Common myeloid progenitor, CD34-positive (primary cell): ENCODE measurements at regions not wholly inside any gene's neighbourhood (a gene's known extent, or its start where the extent isn't known, plus 50 kb on each side); places are given as distances from the start of the nearest gene placed in this dataset.

Source experiments
- CTCF ChIA-PET: fragments of 350-600 bp; sonication (Branson Sonifier 250); formaldehyde crosslinking; loops from one replicate; lab custom pipeline; 2021; ENCODE audit warnings: antibody characterized with exemption; lab: Charles Lee
- POLR2A ChIA-PET: fragments of 350-600 bp; sonication (Branson Sonifier 250); formaldehyde crosslinking; loops from one replicate; lab custom pipeline; 2021; ENCODE audit warnings: antibody characterized with exemption; lab: Charles Lee
- DNase-seq, 3 donors: peaks; one replicate each; pipeline versions ENCODE4 v3.0.0 to v3.0.0-alpha.2; 2013
- H3K27ac ChIP-seq, 2 experiments: 1 replicate in 1 of 2; 2 replicates in 1 of 2; pipeline ENCODE4 v1.7.0; 2013; ENCODE audit warnings: inconsistent platforms in 2 of 2, low read length in 2 of 2, mild to moderate bottlenecking in 2 of 2, low read depth in 1 of 2, moderate library complexity in 1 of 2; ENCODE audit not compliant: severe bottlenecking in 2 of 2, insufficient read depth in 1 of 2, poor library complexity in 1 of 2
- H3K27me3 ChIP-seq, 5 experiments: replicated peaks in 2 of 5; 1 replicate in 3 of 5; 2 replicates in 2 of 5; pipeline versions ENCODE4 v1.6.1 to v1.7.0; 2013; ENCODE audit warnings: low read length in 4 of 5, mild to moderate bottlenecking in 2 of 5, moderate library complexity in 2 of 5, inconsistent platforms in 1 of 5; ENCODE audit not compliant: insufficient read depth in 5 of 5, control insufficient read depth in 4 of 5
- H3K36me3 ChIP-seq, 4 experiments: 1 replicate in 2 of 4; 2 replicates in 2 of 4; pipeline versions ENCODE4 v1.6.1 to v1.7.0; 2013; ENCODE audit warnings: low read length in 3 of 4, control low read depth in 1 of 4, mild to moderate bottlenecking in 1 of 4; ENCODE audit not compliant: control insufficient read depth in 4 of 4, insufficient read depth in 4 of 4
- H3K4me1 ChIP-seq, 4 experiments: 1 replicate in 3 of 4; 2 replicates in 1 of 4; pipeline versions ENCODE4 v1.6.1 to v1.7.1; 2013; ENCODE audit warnings: low read length in 3 of 4, mild to moderate bottlenecking in 3 of 4, control low read depth in 1 of 4, inconsistent platforms in 1 of 4, moderate library complexity in 1 of 4; ENCODE audit not compliant: control insufficient read depth in 4 of 4, insufficient read depth in 4 of 4; ENCODE audit errors: control extremely low read depth in 1 of 4
- H3K4me3 ChIP-seq, 7 experiments: 1 replicate in 4 of 7; 2 replicates in 3 of 7; pipeline versions ENCODE4 v1.5.1 to v1.7.0; 2013; ENCODE audit warnings: mild to moderate bottlenecking in 7 of 7, low read length in 6 of 7, moderate library complexity in 6 of 7, inconsistent platforms in 2 of 7, low read depth in 2 of 7, control low read depth in 1 of 7; ENCODE audit not compliant: insufficient read depth in 4 of 7, control insufficient read depth in 1 of 7; ENCODE audit errors: extremely low read depth in 1 of 7
- H3K9me3 ChIP-seq, 5 experiments: 1 replicate in 4 of 5; 2 replicates in 1 of 5; pipeline versions ENCODE4 v1.6.1 to v1.7.1; 2013; ENCODE audit warnings: low read length in 4 of 5, mild to moderate bottlenecking in 2 of 5, inconsistent platforms in 1 of 5, low read depth in 1 of 5, moderate library complexity in 1 of 5; ENCODE audit not compliant: control insufficient read depth in 4 of 5, insufficient read depth in 2 of 5; ENCODE audit errors: control extremely low read depth in 1 of 5
- WGBS: methylation state at CpG from one replicate; pipeline ENCODE4 v1.1.5; 2013; ENCODE audit not compliant: insufficient coverage; 5-methylcytosine and 5-hydroxymethylcytosine counted together

GRCh38 chr6:50214937-50215336, 165.2 kb upstream of the DEFB112 start:
- 81% methylated on average over 2 of the region's 2 CpGs for WGBS
- H3K9me3 ChIP-seq: no peaks in the 10 kb centered on the region
- POLR2A ChIA-PET: no interaction called here
- CTCF ChIA-PET: no interaction called here
- H3K4me3 ChIP-seq: no peak overlapping the region
- no peaks in the 10 kb centered on the region for H3K4me1 ChIP-seq
- no peaks in the 10 kb centered on the region for H3K27me3 ChIP-seq
- H3K36me3 ChIP-seq: no peaks in the 10 kb centered on the region
- DNase-seq: no peak
- H3K27ac ChIP-seq: no peak overlapping the region

DNA sequence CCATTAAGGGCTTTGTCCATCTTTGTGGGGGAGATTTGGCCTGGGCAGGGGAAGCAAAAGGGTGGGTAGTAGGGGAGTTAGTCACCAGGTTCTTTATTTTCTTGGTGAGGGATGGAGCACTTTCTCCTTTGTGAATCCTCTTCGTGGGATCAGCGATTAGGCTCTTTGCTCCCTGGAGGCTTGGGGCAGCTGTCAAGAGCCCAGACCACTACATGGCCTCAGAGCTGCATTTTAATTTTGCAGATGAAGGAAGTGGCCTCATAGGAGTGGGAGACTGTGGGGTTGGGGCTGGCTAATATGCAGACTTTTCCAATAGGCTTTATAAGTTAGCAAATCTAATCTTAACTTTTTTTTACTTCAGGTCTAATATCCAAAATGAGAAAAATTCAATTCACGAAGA, 168.1 kb upstream of the DEFB112 start:
- H3K9me3 ChIP-seq: no peaks in the 10 kb centered on the region
- H3K4me3 ChIP-seq: no peak overlapping the region
- H3K27ac ChIP-seq: no peak overlapping the region
- POLR2A ChIA-PET: no interaction called here
- H3K36me3 ChIP-seq: no peaks in the 10 kb centered on the region
- no peaks in the 10 kb centered on the region for H3K27me3 ChIP-seq
- no peak for DNase-seq
- CTCF ChIA-PET: no interaction called here
- no peaks in the 10 kb centered on the region for H3K4me1 ChIP-seq
- 55% methylated on average over 2 of the region's 3 CpGs for WGBS

DNA sequence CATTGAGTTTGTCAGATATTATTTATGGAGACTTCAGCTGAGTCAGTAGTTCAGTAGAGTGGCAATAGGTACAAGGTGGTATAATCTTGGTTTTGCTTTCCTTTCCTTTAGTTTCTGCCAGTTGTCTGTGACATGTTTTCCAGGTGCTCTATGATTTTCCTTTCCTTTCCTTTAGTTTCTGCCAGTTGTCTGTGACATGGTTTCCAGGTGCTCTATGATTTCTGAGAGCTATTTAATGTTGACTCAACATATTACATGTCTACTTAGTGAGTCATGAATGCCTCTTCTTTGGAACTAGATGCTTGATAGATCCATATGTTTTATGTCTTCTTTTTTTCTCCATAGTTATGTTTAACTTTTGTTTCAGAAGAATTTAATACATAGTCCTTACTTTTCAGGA, 186.4 kb upstream of the DEFB112 start:
- H3K36me3 ChIP-seq: no peaks in the 10 kb centered on the region
- CTCF ChIA-PET: no interaction called here
- H3K27me3 ChIP-seq: no peaks in the 10 kb centered on the region
- POLR2A ChIA-PET: no interaction called here
- DNase-seq: no peak
- H3K4me1 ChIP-seq: no peaks in the 10 kb centered on the region
- no peak overlapping the region for H3K4me3 ChIP-seq
- no peak overlapping the region for H3K27ac ChIP-seq
- H3K9me3 ChIP-seq: no peaks in the 10 kb centered on the region

DNA sequence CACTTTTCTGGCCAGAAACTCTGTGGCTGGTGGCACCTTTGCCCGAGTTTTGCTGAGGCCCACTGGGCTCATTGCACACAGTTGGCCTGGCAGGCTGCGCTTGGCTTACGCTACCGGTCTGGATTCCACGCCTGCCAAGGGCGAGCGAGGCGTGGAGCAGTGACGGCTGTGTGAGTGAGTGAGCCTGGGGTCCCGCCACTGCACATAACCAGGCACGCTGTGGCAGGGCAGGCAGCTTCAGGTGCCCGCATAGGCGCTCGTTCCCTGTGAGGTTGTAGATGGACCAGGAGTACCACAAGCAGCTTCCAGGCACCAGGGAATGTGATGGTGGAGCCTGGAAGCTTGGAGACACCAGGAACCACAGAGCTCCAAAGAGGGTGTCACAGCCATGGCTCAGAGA, 190.1 kb upstream of the DEFB112 start:
- Histone ChIP-seq H3K4me1 (no peaks in the 10 kb centered on the region), H3K4me3 (no peak overlapping the region), H3K9me3 (no peaks in the 10 kb centered on the region), H3K27me3 (no peaks in the 10 kb centered on the region), H3K36me3 (no peaks in the 10 kb centered on the region), H3K27ac (no peak overlapping the region)
- WGBS: 96% methylated on average over 14 of the region's 14 CpGs
- POLR2A ChIA-PET: no interaction called here
- CTCF ChIA-PET: no interaction called here
- DNase-seq: no peak

DNA sequence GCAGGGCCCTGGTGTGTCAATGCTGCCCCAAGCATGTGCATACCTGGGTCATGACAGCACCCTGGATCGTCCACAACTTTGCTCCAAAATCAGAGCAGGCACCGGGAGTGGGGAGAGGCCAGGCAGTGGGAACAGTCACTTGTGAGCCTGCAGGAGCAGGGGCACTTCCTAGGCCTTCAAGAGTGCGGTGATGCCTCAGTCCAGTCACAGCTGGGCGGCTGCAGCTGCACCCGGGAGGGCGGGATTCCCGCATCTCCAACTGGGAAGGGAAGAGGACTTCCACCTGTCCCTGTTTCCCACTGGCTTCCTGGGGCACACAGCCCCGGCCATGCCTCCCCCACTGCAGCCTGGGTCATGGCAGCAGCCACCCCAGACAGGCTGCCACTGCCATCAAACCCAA, 191.3 kb upstream of the DEFB112 start:
- 91% methylated on average over 8 of the region's 8 CpGs for WGBS
- ChIA-PET CTCF (no interaction called here), POLR2A (no interaction called here)
- Histone ChIP-seq H3K9me3 (no peaks in the 10 kb centered on the region), H3K36me3 (no peaks in the 10 kb centered on the region), H3K27ac (no peak overlapping the region), H3K4me3 (no peak overlapping the region), H3K27me3 (no peaks in the 10 kb centered on the region), H3K4me1 (no peaks in the 10 kb centered on the region)
- no peak for DNase-seq

GRCh38 chr6:50249493-50249892, 199.8 kb upstream of the DEFB112 start:
- Histone ChIP-seq H3K27me3 (no peaks in the 10 kb centered on the region), H3K9me3 (no peaks in the 10 kb centered on the region), H3K4me1 (no peaks in the 10 kb centered on the region), H3K4me3 (no peak overlapping the region), H3K27ac (no peak overlapping the region), H3K36me3 (no peaks in the 10 kb centered on the region)
- WGBS: no CpG with 5 or more reads among the region's 2 CpGs
- no peak for DNase-seq
- CTCF ChIA-PET: no interaction called here
- POLR2A ChIA-PET: no interaction called here

GRCh38 chr6:50257322-50257721, 207.6 kb upstream of the DEFB112 start:
- CTCF ChIA-PET: no interaction called here

More at GRCh38 chr6:50257322-50257721, 207.6 kb upstream of the DEFB112 start:
- DNase-seq: no peak
- Histone ChIP-seq H3K27me3 (no peaks in the 10 kb centered on the region), H3K36me3 (no peaks in the 10 kb centered on the region), H3K27ac (no peak overlapping the region), H3K9me3 (peaks cover 0 to 3% (median 0%) of the 10 kb centered on the region in 5 experiments), H3K4me1 (no peaks in the 10 kb centered on the region), H3K4me3 (no peak overlapping the region)
- 100% methylated on average over 1 of the region's 1 CpG for WGBS
- POLR2A ChIA-PET: no interaction called here
